GM12878 (cell line): ENCODE measurements at regions not wholly inside any gene's neighbourhood (a gene's known extent, or its start where the extent isn't known, plus 50 kb on each side); places are given as distances from the start of the nearest gene placed in this dataset.

Experiments
- CHD2 ChIP-seq: IDR thresholded peaks from 2 replicates; pipeline ENCODE4 v1.6.1; 2011; ENCODE audit warnings: low read depth, low read length, improper control_type of control experiment, borderline replicate concordance
- CREB1 ChIP-seq: IDR thresholded peaks from 2 replicates; pipeline ENCODE4 v1.6.1; 2012; ENCODE audit warnings: low read depth, mild to moderate bottlenecking, inconsistent platforms
- EZH2 ChIP-seq: IDR thresholded peaks from 2 replicates; pipeline ENCODE4 v1.6.1; 2012; ENCODE audit warnings: low read depth, mild to moderate bottlenecking, control low read depth, inconsistent platforms, low read length, borderline replicate concordance; ENCODE audit not compliant: control insufficient read depth
- GABPA ChIP-seq: IDR thresholded peaks from 2 replicates; pipeline ENCODE4 v1.6.1; 2014; ENCODE audit warnings: antibody characterized with exemption, low read depth, mild to moderate bottlenecking, inconsistent platforms
- JUND ChIP-seq: IDR thresholded peaks from 2 replicates; pipeline ENCODE4 v1.6.1; 2012; ENCODE audit warnings: low read depth, mild to moderate bottlenecking, low read length, improper control_type of control experiment, moderate library complexity
- MTA2 ChIP-seq: fragments of 450-650 bp; IDR thresholded peaks from 2 replicates; pipeline ENCODE4 v1.6.1; 2016; ENCODE audit warnings: low read depth, mild to moderate bottlenecking, moderate library complexity
- POLR2A ChIP-seq: IDR thresholded peaks from 2 replicates; pipeline ENCODE4 v1.6.1; 2011; ENCODE audit warnings: low read depth, mild to moderate bottlenecking, low read length
- RBBP5 ChIP-seq: fragments of 200-600 bp; sonication (generic); conservative IDR thresholded peaks from 2 replicates; pipeline ENCODE4 v1.6.1; 2016
- SP1 ChIP-seq: IDR thresholded peaks from one replicate; pipeline ENCODE4 v1.6.1; 2011; ENCODE audit warnings: low read depth, low read length
- SRF ChIP-seq, 2 experiments: IDR thresholded peaks; 2 replicates each; pipeline ENCODE4 v1.6.1; 2011; ENCODE audit warnings: low read depth in 2 of 2, low read length in 2 of 2, mild to moderate bottlenecking in 1 of 2, moderate library complexity in 1 of 2
- ZNF24 ChIP-seq: fragments of 450-650 bp; IDR thresholded peaks from 2 replicates; pipeline ENCODE4 v1.6.1; 2017; ENCODE audit warnings: antibody characterized with exemption, mild to moderate bottlenecking
- ZNF384 ChIP-seq: IDR thresholded peaks from 2 replicates; pipeline ENCODE4 v1.6.1; 2012; ENCODE audit warnings: low read depth, mild to moderate bottlenecking, low read length, improper control_type of control experiment, borderline replicate concordance
- TF ChIP-seq, protein P1 (sequence below), 3 experiments: IDR thresholded peaks in 2 of 3; conservative IDR thresholded peaks in 1 of 3; 2 replicates each; pipeline ENCODE4 v1.5.1; 2011; ENCODE audit warnings: low read depth in 3 of 3, low read length in 3 of 3, mild to moderate bottlenecking in 3 of 3, control low read depth in 2 of 3, moderate library complexity in 2 of 3, inconsistent platforms in 1 of 3, mixed read lengths in 1 of 3; ENCODE audit not compliant: control insufficient read depth in 2 of 3, insufficient read depth in 1 of 3; ENCODE audit errors: extremely low read depth in 1 of 3
- TF ChIP-seq, protein P2 (sequence below): IDR thresholded peaks from 2 replicates; pipeline ENCODE4 v1.6.1; 2011; ENCODE audit warnings: low read depth, low read length, improper control_type of control experiment, borderline replicate concordance

DNA sequence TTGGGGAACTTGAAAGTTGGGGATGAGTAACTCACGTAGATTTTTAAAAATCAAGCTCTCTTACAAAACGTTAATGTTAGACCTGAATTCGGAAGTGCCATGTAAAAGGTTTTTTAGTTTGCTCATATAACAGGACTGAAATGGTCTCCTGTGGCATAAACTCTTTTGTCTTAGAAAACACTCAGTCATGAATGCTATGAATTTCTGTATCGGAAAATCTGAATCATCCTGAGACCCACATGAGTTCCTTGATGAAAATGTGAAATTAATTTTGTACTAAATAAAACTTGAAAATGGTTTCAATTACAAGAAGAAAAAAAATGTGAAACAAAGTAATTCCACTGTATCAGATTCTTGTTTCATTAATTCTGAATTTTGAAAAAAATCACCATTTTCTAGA is 134.8 kb upstream of the BMPER start:
- no peak for TF ChIP-seq MTA2
- no peak for TF ChIP-seq EZH2
- TF ChIP-seq, protein P1, sequence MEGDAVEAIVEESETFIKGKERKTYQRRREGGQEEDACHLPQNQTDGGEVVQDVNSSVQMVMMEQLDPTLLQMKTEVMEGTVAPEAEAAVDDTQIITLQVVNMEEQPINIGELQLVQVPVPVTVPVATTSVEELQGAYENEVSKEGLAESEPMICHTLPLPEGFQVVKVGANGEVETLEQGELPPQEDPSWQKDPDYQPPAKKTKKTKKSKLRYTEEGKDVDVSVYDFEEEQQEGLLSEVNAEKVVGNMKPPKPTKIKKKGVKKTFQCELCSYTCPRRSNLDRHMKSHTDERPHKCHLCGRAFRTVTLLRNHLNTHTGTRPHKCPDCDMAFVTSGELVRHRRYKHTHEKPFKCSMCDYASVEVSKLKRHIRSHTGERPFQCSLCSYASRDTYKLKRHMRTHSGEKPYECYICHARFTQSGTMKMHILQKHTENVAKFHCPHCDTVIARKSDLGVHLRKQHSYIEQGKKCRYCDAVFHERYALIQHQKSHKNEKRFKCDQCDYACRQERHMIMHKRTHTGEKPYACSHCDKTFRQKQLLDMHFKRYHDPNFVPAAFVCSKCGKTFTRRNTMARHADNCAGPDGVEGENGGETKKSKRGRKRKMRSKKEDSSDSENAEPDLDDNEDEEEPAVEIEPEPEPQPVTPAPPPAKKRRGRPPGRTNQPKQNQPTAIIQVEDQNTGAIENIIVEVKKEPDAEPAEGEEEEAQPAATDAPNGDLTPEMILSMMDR (IDR thresholded peaks at IDR 0.05 in 2 of 3, conservative IDR thresholded peaks at IDR 0.05 in 1 of 3; ENCODE audit: control insufficient read depth in 2 of 3, extremely low read depth in 1 of 3, insufficient read depth in 1 of 3, low read depth in 3 of 3, low read length in 3 of 3) = no peak
- TF ChIP-seq CREB1 = no peak
- no peak for TF ChIP-seq ZNF384
- TF ChIP-seq RBBP5 = no peak
- TF ChIP-seq SP1 = no peak
- no peak for TF ChIP-seq GABPA
- TF ChIP-seq JUND = no peak
- TF ChIP-seq SRF (IDR thresholded peaks at IDR 0.05; ENCODE audit: low read depth in 2 of 2, low read length in 2 of 2) = no peak
- no peak for TF ChIP-seq ZNF24
- TF ChIP-seq, protein P2, sequence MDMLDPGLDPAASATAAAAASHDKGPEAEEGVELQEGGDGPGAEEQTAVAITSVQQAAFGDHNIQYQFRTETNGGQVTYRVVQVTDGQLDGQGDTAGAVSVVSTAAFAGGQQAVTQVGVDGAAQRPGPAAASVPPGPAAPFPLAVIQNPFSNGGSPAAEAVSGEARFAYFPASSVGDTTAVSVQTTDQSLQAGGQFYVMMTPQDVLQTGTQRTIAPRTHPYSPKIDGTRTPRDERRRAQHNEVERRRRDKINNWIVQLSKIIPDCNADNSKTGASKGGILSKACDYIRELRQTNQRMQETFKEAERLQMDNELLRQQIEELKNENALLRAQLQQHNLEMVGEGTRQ = no peak
- no peak for TF ChIP-seq POLR2A
- TF ChIP-seq CHD2 = no peak
